A673 (cell line): ENCODE measurements at regions not wholly inside any gene's neighbourhood (a gene's known extent, or its start where the extent isn't known, plus 50 kb on each side); places are given as distances from the start of the nearest gene placed in this dataset.

Experiments used
- BruUV-seq: library from RNA; stranded (reverse); fragments of 400-500 nt; replicated peaks from 2 replicates; lab custom pipeline; 2021; lab: Mats Ljungman, UMichigan
- CTCF ChIA-PET: fragments of 300-600 bp; sonication (Branson Sonifier 250); formaldehyde crosslinking; loops from one replicate; lab custom pipeline; 2022; ENCODE audit warnings: antibody characterized with exemption; lab: Charles Lee
- POLR2A ChIA-PET: fragments of 300-600 bp; sonication (Branson Sonifier 250); formaldehyde crosslinking; loops from one replicate; lab custom pipeline; 2022; ENCODE audit warnings: antibody characterized with exemption; ENCODE audit not compliant: low non-redundant PET; lab: Charles Lee
- DNase-seq: peaks from one replicate; pipeline ENCODE4 v3.0.0-alpha.2; 2015; ENCODE audit warnings: low spot score
- H3K27ac ChIP-seq: fragments of 200-600 bp; sonication (generic); 2 replicates; pipeline ENCODE4 v1.5.1; 2016; ENCODE audit warnings: mixed run types, low read depth, mild to moderate bottlenecking, mixed read lengths, antibody characterized with exemption, low read length; ENCODE audit not compliant: poor library complexity, severe bottlenecking
- H3K27me3 ChIP-seq: fragments of 200-600 bp; sonication (generic); replicated peaks from 2 replicates; pipeline ENCODE4 v1.6.1; 2017; ENCODE audit warnings: mixed run types, low read depth, mild to moderate bottlenecking, mixed read lengths, antibody characterized with exemption, low read length; ENCODE audit not compliant: insufficient read depth, poor library complexity
- H3K36me3 ChIP-seq: fragments of 200-600 bp; sonication (generic); 2 replicates; pipeline ENCODE4 v1.6.1; 2016; ENCODE audit warnings: mixed run types, mild to moderate bottlenecking, mixed read lengths, antibody characterized with exemption, low read length; ENCODE audit not compliant: insufficient read depth, poor library complexity, severe bottlenecking
- H3K4me1 ChIP-seq: fragments of 200-600 bp; sonication (generic); 2 replicates; pipeline ENCODE4 v1.6.1; 2017; ENCODE audit warnings: mixed run types, mild to moderate bottlenecking, mixed read lengths, antibody characterized with exemption, low read length; ENCODE audit not compliant: insufficient read depth, poor library complexity, severe bottlenecking
- H3K4me3 ChIP-seq: fragments of 200-600 bp; sonication (generic); 2 replicates; pipeline ENCODE4 v1.5.1; 2016; ENCODE audit warnings: low read depth, mixed run types, mild to moderate bottlenecking, mixed read lengths, low read length; ENCODE audit not compliant: poor library complexity, severe bottlenecking
- H3K9me3 ChIP-seq: fragments of 200-600 bp; sonication (generic); 2 replicates; pipeline ENCODE4 v1.6.1; 2016; ENCODE audit warnings: mixed run types, low read depth, mild to moderate bottlenecking, mixed read lengths, antibody characterized with exemption, low read length; ENCODE audit not compliant: poor library complexity, severe bottlenecking
- EZH2 ChIP-seq: fragments of 200-600 bp; sonication (generic); IDR thresholded peaks from 2 replicates; pipeline ENCODE4 v1.6.1; 2017; ENCODE audit warnings: borderline replicate concordance, low read depth, mild to moderate bottlenecking, mixed read lengths, antibody characterized with exemption, low read length; ENCODE audit not compliant: poor library complexity, severe bottlenecking
- intact Hi-C: fragments of 100-400 bp; cut with micrococcal nuclease; formaldehyde crosslinking; loops from one replicate; pipeline ENCODE4 v1.10.0; 2022; ENCODE audit not compliant: unreplicated experiment
- TF ChIP-seq, protein P1 (sequence below): fragments of 300-800, 200-600 bp; sonication (generic); conservative IDR thresholded peaks from 2 replicates; pipeline ENCODE4 v1.5.1; 2017; ENCODE audit warnings: low read depth, mild to moderate bottlenecking, antibody characterized with exemption, low read length, moderate library complexity, mixed read lengths

DNA sequence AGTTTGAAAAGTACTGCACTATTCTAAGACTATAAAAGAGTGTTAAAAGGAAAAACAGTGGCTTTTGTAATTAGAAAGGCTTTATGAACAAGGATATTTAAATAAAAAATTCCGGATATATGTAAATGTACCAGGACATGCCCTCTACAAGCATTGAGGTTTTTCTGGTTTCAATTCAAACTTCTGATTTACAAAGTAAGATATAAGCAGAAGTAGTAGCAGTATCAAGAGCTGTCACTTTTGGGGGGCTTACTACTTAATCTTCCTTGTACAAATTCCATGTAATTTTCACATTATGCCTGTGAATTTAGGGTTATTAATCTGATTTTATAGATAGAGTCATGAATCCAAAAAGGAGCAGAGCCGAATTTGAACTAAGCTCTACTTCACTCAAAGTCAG is 170.3 kb upstream of the ATP2B1 start:
- no TSS peak for BruUV-seq
- Histone ChIP-seq H3K27ac (no peak overlapping the region), H3K4me3 (no peak overlapping the region), H3K4me1 (peaks cover 7% of the 10 kb centered on the region), H3K27me3 (no peaks in the 10 kb centered on the region), H3K36me3 (no peaks in the 10 kb centered on the region), H3K9me3 (no peaks in the 10 kb centered on the region)
- no peak for DNase-seq
- ChIA-PET CTCF (no interaction called here), POLR2A (no interaction called here)
- intact Hi-C loops = no loop called here
- TF ChIP-seq, protein P1, sequence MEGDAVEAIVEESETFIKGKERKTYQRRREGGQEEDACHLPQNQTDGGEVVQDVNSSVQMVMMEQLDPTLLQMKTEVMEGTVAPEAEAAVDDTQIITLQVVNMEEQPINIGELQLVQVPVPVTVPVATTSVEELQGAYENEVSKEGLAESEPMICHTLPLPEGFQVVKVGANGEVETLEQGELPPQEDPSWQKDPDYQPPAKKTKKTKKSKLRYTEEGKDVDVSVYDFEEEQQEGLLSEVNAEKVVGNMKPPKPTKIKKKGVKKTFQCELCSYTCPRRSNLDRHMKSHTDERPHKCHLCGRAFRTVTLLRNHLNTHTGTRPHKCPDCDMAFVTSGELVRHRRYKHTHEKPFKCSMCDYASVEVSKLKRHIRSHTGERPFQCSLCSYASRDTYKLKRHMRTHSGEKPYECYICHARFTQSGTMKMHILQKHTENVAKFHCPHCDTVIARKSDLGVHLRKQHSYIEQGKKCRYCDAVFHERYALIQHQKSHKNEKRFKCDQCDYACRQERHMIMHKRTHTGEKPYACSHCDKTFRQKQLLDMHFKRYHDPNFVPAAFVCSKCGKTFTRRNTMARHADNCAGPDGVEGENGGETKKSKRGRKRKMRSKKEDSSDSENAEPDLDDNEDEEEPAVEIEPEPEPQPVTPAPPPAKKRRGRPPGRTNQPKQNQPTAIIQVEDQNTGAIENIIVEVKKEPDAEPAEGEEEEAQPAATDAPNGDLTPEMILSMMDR = no peak
- no peak for TF ChIP-seq EZH2

DNA sequence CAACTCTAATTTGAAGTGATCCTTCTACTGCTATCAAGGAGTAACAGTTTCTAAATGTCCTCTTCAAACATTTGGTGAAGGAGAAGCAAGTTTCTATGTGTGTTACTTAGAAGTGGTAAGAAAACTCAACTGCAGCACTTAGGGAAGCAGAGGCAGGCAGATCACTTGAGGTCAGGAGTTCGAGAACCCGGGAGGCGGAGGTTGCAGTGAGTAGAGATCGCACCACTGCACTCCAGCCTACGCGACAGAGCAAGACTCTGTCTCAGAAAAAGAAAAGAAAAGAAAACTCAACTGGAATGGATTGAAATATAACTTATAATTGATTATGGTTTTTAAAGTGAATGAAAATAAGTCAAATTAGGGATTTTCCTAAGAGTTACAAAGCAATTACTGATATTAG is 169.7 kb upstream of the ATP2B1 start:
- POLR2A ChIA-PET = no interaction called here
- intact Hi-C loops = no loop called here
- TF ChIP-seq, protein P1 = no peak
- no peak for TF ChIP-seq EZH2
- Histone ChIP-seq H3K36me3 (no peaks in the 10 kb centered on the region), H3K4me3 (no peak overlapping the region), H3K27me3 (no peaks in the 10 kb centered on the region), H3K9me3 (no peaks in the 10 kb centered on the region), H3K4me1 (peaks cover 1% of the 10 kb centered on the region), H3K27ac (no peak overlapping the region)
- BruUV-seq = no TSS peak
- no peak for DNase-seq
- CTCF ChIA-PET = no interaction called here

DNA sequence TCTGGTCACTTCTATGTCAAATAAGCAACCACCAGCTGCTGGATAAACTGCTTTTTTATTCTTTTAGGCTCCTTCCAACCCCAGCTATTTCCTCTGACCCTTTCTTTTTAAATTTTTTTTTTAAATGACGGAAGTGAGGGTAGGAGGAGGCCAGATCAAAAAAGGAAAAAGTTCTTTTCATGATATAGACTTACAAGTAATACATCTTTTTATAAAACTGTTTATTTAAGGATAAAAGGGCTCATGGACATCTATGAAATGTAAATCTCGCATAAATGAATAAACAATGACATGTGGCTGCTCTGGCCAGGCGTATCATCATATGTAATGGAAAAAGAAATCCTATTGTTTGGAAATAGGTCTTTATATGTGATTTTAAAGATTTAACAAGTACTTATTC is 169.0 kb upstream of the ATP2B1 start:
- CTCF ChIA-PET = no interaction called here
- BruUV-seq = no TSS peak
- POLR2A ChIA-PET = no interaction called here
- Histone ChIP-seq H3K4me3 (no peak overlapping the region), H3K4me1 (no peaks in the 10 kb centered on the region), H3K9me3 (no peaks in the 10 kb centered on the region), H3K27me3 (no peaks in the 10 kb centered on the region), H3K27ac (no peak overlapping the region), H3K36me3 (no peaks in the 10 kb centered on the region)
- no peak for TF ChIP-seq EZH2
- TF ChIP-seq, protein P1 = no peak
- intact Hi-C loops = no loop called here
- no peak for DNase-seq
